B cell (primary cell): ENCODE measurements at regions not wholly inside any gene's neighbourhood (a gene's known extent, or its start where the extent isn't known, plus 50 kb on each side); places are given as distances from the start of the nearest gene placed in this dataset.

Experiments used
- ATAC-seq: fragments of 200-7000 bp; cut with Tn5 transposase; one replicate; pipeline ENCODE4 v1.10.0; 2021; ENCODE audit warnings: low read depth, mild to moderate bottlenecking, moderate number of reproducible peaks, moderate library complexity
- CTCF ChIA-PET: fragments of 350-600 bp; sonication (Branson Sonifier 250); formaldehyde crosslinking; loops from one replicate; lab custom pipeline; 2021; ENCODE audit warnings: antibody characterized with exemption, inconsistent platforms; lab: Charles Lee
- POLR2A ChIA-PET: fragments of 350-600 bp; sonication (Branson Sonifier 250); formaldehyde crosslinking; loops from one replicate; lab custom pipeline; 2021; ENCODE audit warnings: antibody characterized with exemption; lab: Charles Lee
- DNase-seq: peaks from one replicate; pipeline ENCODE4 v3.0.0; 2013
- H2AFZ ChIP-seq: 2 replicates; pipeline ENCODE4 v1.6.1; 2012; ENCODE audit warnings: mild to moderate bottlenecking, low read depth, low read length; ENCODE audit not compliant: insufficient read depth, poor library complexity, severe bottlenecking
- H3K27ac ChIP-seq, 2 donors: 1 replicate in 1 of 2; 2 replicates in 1 of 2; pipeline ENCODE4 v1.5.1; 2012 to 2013; ENCODE audit warnings: low read length in 2 of 2, mild to moderate bottlenecking in 2 of 2, moderate library complexity in 1 of 2
- H3K27me3 ChIP-seq, 4 experiments: fragments of 200-600 bp in 1 of 4; sonication (generic) in 1 of 4; replicated peaks in 1 of 4; 1 replicate in 2 of 4; 2 replicates in 2 of 4; pipeline versions ENCODE4 v1.6.1 to v1.7.0; 2013 to 2016; ENCODE audit warnings: low read length in 3 of 4, mild to moderate bottlenecking in 2 of 4, mixed read lengths in 1 of 4, moderate library complexity in 1 of 4; ENCODE audit not compliant: insufficient read depth in 4 of 4, control insufficient read depth in 3 of 4; ENCODE audit errors: control extremely low read depth in 1 of 4
- H3K36me3 ChIP-seq, 2 experiments: replicated peaks in 1 of 2; 1 replicate in 1 of 2; 2 replicates in 1 of 2; pipeline versions ENCODE4 v1.6.1 to v1.7.1; 2013; ENCODE audit warnings: low read length in 1 of 2; ENCODE audit not compliant: insufficient read depth in 2 of 2, control insufficient read depth in 1 of 2; ENCODE audit errors: control extremely low read depth in 1 of 2, extremely low read depth in 1 of 2
- H3K4me1 ChIP-seq, 2 donors: fragments of 200-600 bp in 1 of 2; sonication (generic) in 1 of 2; 1 replicate in 1 of 2; 2 replicates in 1 of 2; pipeline versions ENCODE4 v1.5.1 to v1.6.1; 2013 to 2017; ENCODE audit warnings: low read length in 2 of 2; ENCODE audit not compliant: control insufficient read depth in 2 of 2, insufficient read depth in 2 of 2
- H3K4me2 ChIP-seq: replicated peaks from 2 replicates; pipeline ENCODE3; 2012; ENCODE audit warnings: mild to moderate bottlenecking, low read depth, low read length; ENCODE audit not compliant: poor library complexity, severe bottlenecking
- H3K4me3 ChIP-seq, 5 experiments: fragments of 200-600 bp in 1 of 5; sonication (generic) in 1 of 5; 1 replicate in 3 of 5; 2 replicates in 2 of 5; pipeline versions ENCODE4 v1.5.1 to v1.7.0; 2011 to 2016; ENCODE audit warnings: low read length in 4 of 5, mild to moderate bottlenecking in 4 of 5, low read depth in 2 of 5, control low read depth in 1 of 5, moderate library complexity in 1 of 5; ENCODE audit not compliant: insufficient read depth in 1 of 5; ENCODE audit errors: control extremely low read depth in 1 of 5, extremely low read depth in 1 of 5
- H3K79me2 ChIP-seq: fragments of 200-600 bp; sonication (generic); one replicate; pipeline ENCODE4 v1.6.0; 2016; ENCODE audit warnings: low read length; ENCODE audit not compliant: control insufficient read depth, insufficient read depth
- H3K9ac ChIP-seq: fragments of 200-600 bp; sonication (generic); 2 replicates; pipeline ENCODE4 v1.6.1; 2017; ENCODE audit warnings: mild to moderate bottlenecking, low read length, moderate library complexity
- H3K9me3 ChIP-seq, 3 donors: one replicate each; pipeline versions ENCODE4 v1.6.1 to v1.7.1; 2013; ENCODE audit warnings: low read length in 2 of 3; ENCODE audit not compliant: control insufficient read depth in 2 of 3, insufficient read depth in 1 of 3; ENCODE audit errors: control extremely low read depth in 1 of 3
- H4K20me1 ChIP-seq: 2 replicates; pipeline ENCODE4 v1.6.0; 2012; ENCODE audit warnings: mild to moderate bottlenecking, low read length; ENCODE audit not compliant: insufficient read depth, control insufficient read depth, poor library complexity, severe bottlenecking
- H3K27ac Mint-ChIP-seq: one replicate; pipeline ENCODE4 v1.8.0; 2021; ENCODE audit warnings: mixed read lengths
- H3K27me3 Mint-ChIP-seq: one replicate; pipeline ENCODE4 v1.8.0; 2021; ENCODE audit warnings: mixed read lengths
- H3K4me1 Mint-ChIP-seq: one replicate; pipeline ENCODE4 v1.8.0; 2021; ENCODE audit warnings: mixed read lengths
- H3K4me3 Mint-ChIP-seq: one replicate; pipeline ENCODE4 v1.8.0; 2021; ENCODE audit warnings: mixed read lengths
- H3K9me3 Mint-ChIP-seq: one replicate; pipeline ENCODE4 v1.8.0; 2022; ENCODE audit warnings: mixed read lengths; ENCODE audit not compliant: insufficient read depth
- EZH2 ChIP-seq: IDR thresholded peaks from 2 replicates; pipeline ENCODE4 v1.6.1; 2012; ENCODE audit warnings: borderline replicate concordance, low read depth, mild to moderate bottlenecking, moderate library complexity, low read length; ENCODE audit not compliant: insufficient read depth, poor library complexity, severe bottlenecking
- WGBS: methylation state at CpG from one replicate; pipeline ENCODE4 v1.1.5; 2013; ENCODE audit warnings: missing lambda C conversion rate; ENCODE audit not compliant: insufficient coverage; 5-methylcytosine and 5-hydroxymethylcytosine counted together
- intact Hi-C: fragments of 100-400 bp; cut with micrococcal nuclease; formaldehyde crosslinking; loops from one replicate; pipeline ENCODE4 v1.10.0; 2022
- TF ChIP-seq, protein P1 (sequence below): fragments of 200-600 bp; IDR thresholded peaks from one replicate; pipeline ENCODE4 v1.8.0; 2022; ENCODE audit warnings: antibody characterized with exemption, mild to moderate bottlenecking

GRCh38 chr18:60691061-60691460 lies 318.5 kb upstream of the MC4R start:
- H3K79me2 ChIP-seq, result no peaks in the 10 kb centered on the region
- POLR2A ChIA-PET, result no interaction called here
- no peak for DNase-seq
- no peak overlapping the region for H3K27ac ChIP-seq
- H3K27me3 ChIP-seq, result no peaks in the 10 kb centered on the region
- Mint-ChIP-seq H3K4me3 (no peak overlapping the region), H3K27me3 (no peaks in the 10 kb centered on the region), H3K4me1 (no peaks in the 10 kb centered on the region), H3K27ac (no peak overlapping the region), H3K9me3 (no peaks in the 10 kb centered on the region)
- H4K20me1 ChIP-seq, result no peaks in the 10 kb centered on the region
- H3K9ac ChIP-seq, result no peak overlapping the region
- TF ChIP-seq EZH2, result no peak
- TF ChIP-seq, protein P1, sequence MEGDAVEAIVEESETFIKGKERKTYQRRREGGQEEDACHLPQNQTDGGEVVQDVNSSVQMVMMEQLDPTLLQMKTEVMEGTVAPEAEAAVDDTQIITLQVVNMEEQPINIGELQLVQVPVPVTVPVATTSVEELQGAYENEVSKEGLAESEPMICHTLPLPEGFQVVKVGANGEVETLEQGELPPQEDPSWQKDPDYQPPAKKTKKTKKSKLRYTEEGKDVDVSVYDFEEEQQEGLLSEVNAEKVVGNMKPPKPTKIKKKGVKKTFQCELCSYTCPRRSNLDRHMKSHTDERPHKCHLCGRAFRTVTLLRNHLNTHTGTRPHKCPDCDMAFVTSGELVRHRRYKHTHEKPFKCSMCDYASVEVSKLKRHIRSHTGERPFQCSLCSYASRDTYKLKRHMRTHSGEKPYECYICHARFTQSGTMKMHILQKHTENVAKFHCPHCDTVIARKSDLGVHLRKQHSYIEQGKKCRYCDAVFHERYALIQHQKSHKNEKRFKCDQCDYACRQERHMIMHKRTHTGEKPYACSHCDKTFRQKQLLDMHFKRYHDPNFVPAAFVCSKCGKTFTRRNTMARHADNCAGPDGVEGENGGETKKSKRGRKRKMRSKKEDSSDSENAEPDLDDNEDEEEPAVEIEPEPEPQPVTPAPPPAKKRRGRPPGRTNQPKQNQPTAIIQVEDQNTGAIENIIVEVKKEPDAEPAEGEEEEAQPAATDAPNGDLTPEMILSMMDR, result no peak
- H2AFZ ChIP-seq, result no peak overlapping the region
- CTCF ChIA-PET, result no interaction called here
- no peak overlapping the region for H3K4me3 ChIP-seq
- intact Hi-C loops, result no loop called here
- H3K4me2 ChIP-seq, result no peak overlapping the region
- no peaks in the 10 kb centered on the region for H3K36me3 ChIP-seq
- no peak for ATAC-seq
- no peaks in the 10 kb centered on the region for H3K4me1 ChIP-seq
- no peaks in the 10 kb centered on the region for H3K9me3 ChIP-seq

- TF ChIP-seq, protein P1, result no peak
- no peak for TF ChIP-seq EZH2
- Histone ChIP-seq H3K9ac (no peak overlapping the region), H3K27ac (no peak overlapping the region), H4K20me1 (no peaks in the 10 kb centered on the region), H3K4me2 (no peak overlapping the region), H3K36me3 (no peaks in the 10 kb centered on the region), H3K4me3 (no peak overlapping the region), H3K79me2 (no peaks in the 10 kb centered on the region), H3K4me1 (no peaks in the 10 kb centered on the region), H3K27me3 (no peaks in the 10 kb centered on the region), H2AFZ (no peak overlapping the region), H3K9me3 (no peaks in the 10 kb centered on the region)
- no peaks in the 10 kb centered on the region for H3K27me3 Mint-ChIP-seq
- H3K4me1 Mint-ChIP-seq, result no peaks in the 10 kb centered on the region
- DNase-seq, result no peak
- no peaks in the 10 kb centered on the region for H3K9me3 Mint-ChIP-seq
- ChIA-PET POLR2A (no interaction called here), CTCF (no interaction called here)
- H3K4me3 Mint-ChIP-seq, result no peak overlapping the region
- intact Hi-C loops, result no loop called here
- WGBS, result 96% methylated on average over 4 of the region's 5 CpGs
- no peak for ATAC-seq
- no peak overlapping the region for H3K27ac Mint-ChIP-seq
Measured at GRCh38 chr18:60693426-60693825, 320.9 kb upstream of the MC4R start.
